ENCODE measurements at regions not wholly inside any gene's neighbourhood (a gene's known extent, or its start where the extent isn't known, plus 50 kb on each side); places are given as distances from the start of the nearest gene placed in this dataset.

GRCh38 chr13:106714271-106714982 is 146.5 kb upstream of the ARGLU1 start:
- no peak for DNase-seq (ENCODE audit: low spot score)

GRCh38 chr13:106712381-106712780 is 144.4 kb upstream of the ARGLU1 start:
- DNase-seq (ENCODE audit: low spot score): no peak

- no peak for DNase-seq (ENCODE audit: low spot score)
Observed at GRCh38 chr13:106710266-106710665, 142.3 kb upstream of the ARGLU1 start.

GRCh38 chr13:106709522-106709921 is 141.6 kb upstream of the ARGLU1 start:
- no peak for DNase-seq (ENCODE audit: low spot score)

- DNase-seq (ENCODE audit: low spot score): no peak
Observed at GRCh38 chr13:106702505-106702904, 134.6 kb upstream of the ARGLU1 start.

GRCh38 chr13:106701771-106702341 is 133.9 kb upstream of the ARGLU1 start:
- DNase-seq (ENCODE audit: low spot score): no peak

- DNase-seq (ENCODE audit: low spot score): peak; percentile 25
Observed at GRCh38 chr13:106700439-106700838, 132.5 kb upstream of the ARGLU1 start.

- no peak for DNase-seq (ENCODE audit: low spot score)
Observed at GRCh38 chr13:106700007-106700406, 132.1 kb upstream of the ARGLU1 start.

GRCh38 chr13:106699311-106699710 is 131.4 kb upstream of the ARGLU1 start:
- no peak for DNase-seq (ENCODE audit: low spot score)

GRCh38 chr13:106696719-106697118 is 128.8 kb upstream of the ARGLU1 start:
- no peak for DNase-seq (ENCODE audit: low spot score)

- DNase-seq (ENCODE audit: low spot score): no peak
Observed at GRCh38 chr13:106696140-106696539, 128.2 kb upstream of the ARGLU1 start.

GRCh38 chr13:106695139-106695538 is 127.2 kb upstream of the ARGLU1 start:
- no peak for DNase-seq (ENCODE audit: low spot score)

GRCh38 chr13:106691861-106692260 is 123.9 kb upstream of the ARGLU1 start:
- DNase-seq (ENCODE audit: low spot score): no peak

- no peak for DNase-seq (ENCODE audit: low spot score)
Observed at GRCh38 chr13:106691341-106691740, 123.4 kb upstream of the ARGLU1 start.

- DNase-seq (ENCODE audit: low spot score): no peak
Observed at GRCh38 chr13:106690779-106691178, 122.8 kb upstream of the ARGLU1 start.

GRCh38 chr13:106689906-106690305 is 122.0 kb upstream of the ARGLU1 start:
- DNase-seq (ENCODE audit: low spot score): no peak

- DNase-seq (ENCODE audit: low spot score): no peak
Observed at GRCh38 chr13:106688940-106689339, 121.0 kb upstream of the ARGLU1 start.

GRCh38 chr13:106686163-106686562 is 118.2 kb upstream of the ARGLU1 start:
- no peak for DNase-seq (ENCODE audit: low spot score)

GRCh38 chr13:106685143-106685542 is 117.2 kb upstream of the ARGLU1 start:
- DNase-seq (ENCODE audit: low spot score): no peak

GRCh38 chr13:106683918-106684317 is 116.0 kb upstream of the ARGLU1 start:
- no peak for DNase-seq (ENCODE audit: low spot score)

- no peak for DNase-seq (ENCODE audit: low spot score)
Observed at GRCh38 chr13:106683179-106683578, 115.2 kb upstream of the ARGLU1 start.

- DNase-seq (ENCODE audit: low spot score): no peak
Observed at GRCh38 chr13:106681997-106682396, 114.1 kb upstream of the ARGLU1 start.

- DNase-seq (ENCODE audit: low spot score): no peak
Observed at GRCh38 chr13:106681536-106681935, 113.6 kb upstream of the ARGLU1 start.

Data from AG08395 (cell line).